Superior temporal gyrus (tissue), 1 donor: ENCODE measurements at regions not wholly inside any gene's neighbourhood (a gene's known extent, or its start where the extent isn't known, plus 50 kb on each side); places are given as distances from the start of the nearest gene placed in this dataset.
A peak's percentile ranks its signal among the peaks of the same experiment; 100 is the strongest.
"Not testable (repeated sequence)": the region's sequence is repeated elsewhere in the genome, so short reads cannot be mapped to it uniquely, and the experiment has no call there.

Experiments used
- DNase-seq: peaks from one replicate; pipeline ENCODE4 v3.0.0-alpha.2; 2016; ENCODE audit errors: extremely low spot score

- DNase-seq, result no peak
These were observed 1502.1 kb upstream of the ADGRL3 start for GRCh38 chr4:59698041-59698440.

- no peak for DNase-seq
These were observed 1499.5 kb upstream of the ADGRL3 start for GRCh38 chr4:59700651-59701050.

- DNase-seq, result no peak
These were observed 1495.5 kb upstream of the ADGRL3 start for GRCh38 chr4:59704616-59705015.

GRCh38 chr4:59712470-59712869 lies 1487.7 kb upstream of the ADGRL3 start:
- DNase-seq, result peak; percentile 49

GRCh38 chr4:59724286-59724685 lies 1475.8 kb upstream of the ADGRL3 start:
- DNase-seq, result not testable (repeated sequence)

- DNase-seq, result no peak
These were observed 1472.4 kb upstream of the ADGRL3 start for GRCh38 chr4:59727745-59728144.

- no peak for DNase-seq
These were observed 1471.6 kb upstream of the ADGRL3 start for GRCh38 chr4:59728496-59728895.

GRCh38 chr4:59729321-59729720 lies 1470.8 kb upstream of the ADGRL3 start:
- no peak for DNase-seq

GRCh38 chr4:59748433-59748832 lies 1451.7 kb upstream of the ADGRL3 start:
- no peak for DNase-seq

GRCh38 chr4:59759082-59759825 lies 1440.9 kb upstream of the ADGRL3 start:
- no peak for DNase-seq

GRCh38 chr4:59762344-59762743 lies 1437.8 kb upstream of the ADGRL3 start:
- DNase-seq, result no peak

- DNase-seq, result no peak
These were observed 1429.4 kb upstream of the ADGRL3 start for GRCh38 chr4:59770601-59771264.

GRCh38 chr4:59772641-59773139 lies 1427.4 kb upstream of the ADGRL3 start:
- DNase-seq, result no peak

- DNase-seq, result not testable (repeated sequence)
These were observed 1419.9 kb upstream of the ADGRL3 start for GRCh38 chr4:59780271-59780670.

GRCh38 chr4:59805176-59805575 lies 1395.0 kb upstream of the ADGRL3 start:
- no peak for DNase-seq

- no peak for DNase-seq
These were observed 1385.6 kb upstream of the ADGRL3 start for GRCh38 chr4:59814402-59815010.

- peak; percentile 80 for DNase-seq
These were observed 1381.5 kb upstream of the ADGRL3 start for GRCh38 chr4:59818656-59819055.

- no peak for DNase-seq
These were observed 1376.8 kb upstream of the ADGRL3 start for GRCh38 chr4:59823311-59823710.

- DNase-seq, result no peak
These were observed 1375.0 kb upstream of the ADGRL3 start for GRCh38 chr4:59825104-59825503.

- DNase-seq, result no peak
These were observed 1368.4 kb upstream of the ADGRL3 start for GRCh38 chr4:59831746-59832145.

- DNase-seq, result no peak
These were observed 1365.2 kb upstream of the ADGRL3 start for GRCh38 chr4:59834943-59835342.

GRCh38 chr4:59837751-59838150 lies 1362.4 kb upstream of the ADGRL3 start:
- no peak for DNase-seq

- DNase-seq, result no peak
These were observed 1361.9 kb upstream of the ADGRL3 start for GRCh38 chr4:59838236-59838635.
